ENCODE measurements at regions not wholly inside any gene's neighbourhood (a gene's known extent, or its start where the extent isn't known, plus 50 kb on each side); places are given as distances from the start of the nearest gene placed in this dataset.

DNA sequence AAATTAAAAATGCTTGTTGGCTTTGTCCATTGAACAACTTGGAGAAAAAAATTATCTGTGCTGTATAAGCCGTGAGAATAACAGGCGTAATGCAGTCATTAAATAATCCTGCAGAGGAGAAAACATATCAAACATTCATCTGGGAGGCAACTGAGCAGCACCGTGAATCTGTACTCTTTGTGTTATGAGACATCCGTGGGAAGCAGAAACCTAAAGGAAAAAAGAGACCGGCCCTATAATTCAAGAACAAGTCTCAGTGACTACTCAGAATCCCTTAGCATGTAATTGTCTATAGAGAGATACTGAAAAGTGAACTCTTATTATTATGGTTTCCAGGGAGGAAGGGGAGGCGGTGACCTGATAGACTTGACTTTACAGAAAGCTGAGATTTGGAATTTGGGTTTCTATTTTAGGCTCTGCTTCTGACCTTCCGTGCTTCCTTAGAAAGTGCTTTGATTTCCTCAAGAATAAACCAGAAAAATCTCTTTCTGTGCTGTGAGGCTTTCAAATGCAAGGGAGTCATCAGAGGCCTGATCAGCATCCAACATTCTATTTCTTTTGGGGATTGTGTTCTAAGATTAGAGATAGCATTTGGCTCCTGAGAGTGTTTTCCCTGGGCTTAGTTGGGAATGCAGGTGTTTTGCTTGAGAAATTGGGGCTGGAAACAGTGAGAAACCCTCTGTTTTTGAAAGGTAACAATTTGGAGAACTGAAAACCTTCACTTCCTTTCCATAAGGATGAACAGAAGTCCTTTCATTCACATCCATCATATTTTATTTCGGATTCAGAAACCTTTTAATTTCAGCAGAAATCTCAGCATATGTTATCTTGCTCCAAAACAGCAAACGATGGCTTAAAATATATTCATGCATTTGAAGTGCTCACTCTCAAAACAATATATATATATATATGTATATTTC is 296.7 kb downstream of the CSNK1G3 start:
- POLR2A ChIA-PET: no interaction called here
- H3K27me3 ChIP-seq (ENCODE audit: control insufficient read depth, insufficient read depth, low read length): no peaks in the 10 kb centered on the region

GRCh38 chr5:123807177-123807945 is 295.4 kb downstream of the CSNK1G3 start:
- H3K27me3 ChIP-seq (ENCODE audit: control insufficient read depth, insufficient read depth, low read length): no peaks in the 10 kb centered on the region
- no peaks in the 10 kb centered on the region for H3K36me3 ChIP-seq (ENCODE audit: control insufficient read depth, insufficient read depth, low read length)
- ChIA-PET POLR2A (no interaction called here), CTCF (no interaction called here)
- H3K4me3 ChIP-seq (ENCODE audit: low read depth, low read length): no peak overlapping the region
- no peak for TF ChIP-seq CTCF (IDR thresholded peaks at IDR 0.05; ENCODE audit: insufficient read depth, low read depth, low read length)
- no peak for DNase-seq (ENCODE audit: low read depth)

More for the DNA sequence above, 296.7 kb downstream of the CSNK1G3 start:
- DNase-seq (ENCODE audit: low read depth): no peak
- CTCF ChIA-PET: no interaction called here
- no peak for TF ChIP-seq CTCF (IDR thresholded peaks at IDR 0.05; ENCODE audit: insufficient read depth, low read depth, low read length)
- no peaks in the 10 kb centered on the region for H3K36me3 ChIP-seq (ENCODE audit: control insufficient read depth, insufficient read depth, low read length)
- H3K4me3 ChIP-seq (ENCODE audit: low read depth, low read length): no peak overlapping the region

GRCh38 chr5:123806644-123807043 is 294.7 kb downstream of the CSNK1G3 start:
- Histone ChIP-seq H3K27me3 (ENCODE audit: control insufficient read depth, insufficient read depth, low read length) (no peaks in the 10 kb centered on the region), H3K36me3 (ENCODE audit: control insufficient read depth, insufficient read depth, low read length) (no peaks in the 10 kb centered on the region), H3K4me3 (ENCODE audit: low read depth, low read length) (no peak overlapping the region)
- TF ChIP-seq CTCF (IDR thresholded peaks at IDR 0.05; ENCODE audit: insufficient read depth, low read depth, low read length): no peak
- no peak for DNase-seq (ENCODE audit: low read depth)
- ChIA-PET CTCF (no interaction called here), POLR2A (no interaction called here)

DNA sequence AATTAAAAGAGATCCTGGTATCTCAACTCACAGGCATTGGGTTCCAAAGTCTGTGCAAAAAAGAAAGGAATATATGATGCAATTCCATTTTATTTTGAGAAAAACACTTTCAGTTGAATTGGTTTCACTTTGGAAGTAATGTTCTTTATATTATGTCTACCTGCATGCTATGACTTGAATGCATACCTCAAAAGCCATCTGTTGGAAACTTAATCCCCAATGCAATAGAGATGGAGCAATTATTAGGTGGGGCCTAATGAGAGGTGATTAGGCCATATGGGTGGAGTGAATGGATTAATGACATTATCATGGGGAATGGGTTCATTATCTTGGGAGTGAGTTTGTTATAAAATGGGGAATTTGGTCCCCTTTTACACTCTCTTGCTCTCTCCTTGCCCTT is 293.3 kb downstream of the CSNK1G3 start:
- DNase-seq (ENCODE audit: low read depth): no peak
- Histone ChIP-seq H3K27me3 (ENCODE audit: control insufficient read depth, insufficient read depth, low read length) (no peaks in the 10 kb centered on the region), H3K36me3 (ENCODE audit: control insufficient read depth, insufficient read depth, low read length) (no peaks in the 10 kb centered on the region), H3K4me3 (ENCODE audit: low read depth, low read length) (no peak overlapping the region)
- no peak for TF ChIP-seq CTCF (IDR thresholded peaks at IDR 0.05; ENCODE audit: insufficient read depth, low read depth, low read length)
- ChIA-PET POLR2A (no interaction called here), CTCF (no interaction called here)

DNA sequence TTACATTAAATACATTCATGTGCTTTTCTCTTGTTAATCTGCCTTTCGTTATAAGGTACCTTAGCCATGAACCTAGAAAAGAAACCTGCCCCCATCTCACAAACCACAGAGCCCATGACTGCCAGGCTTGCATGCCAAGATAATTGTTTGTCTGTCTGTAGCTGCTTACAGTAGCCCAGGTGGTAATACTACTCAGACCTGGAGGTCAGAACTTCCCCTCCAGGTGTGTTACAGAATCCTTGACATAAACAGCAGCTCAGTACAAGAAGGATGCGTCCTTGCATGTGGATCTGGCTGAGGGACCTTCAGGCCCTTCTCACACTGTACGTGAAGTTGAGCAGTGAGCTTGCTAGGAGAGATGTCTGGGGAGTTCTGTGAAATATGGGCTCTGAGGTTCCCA is 291.4 kb downstream of the CSNK1G3 start:
- H3K4me3 ChIP-seq (ENCODE audit: low read depth, low read length): no peak overlapping the region
- no peak for TF ChIP-seq CTCF (IDR thresholded peaks at IDR 0.05; ENCODE audit: insufficient read depth, low read depth, low read length)
- no peak for DNase-seq (ENCODE audit: low read depth)
- no peaks in the 10 kb centered on the region for H3K27me3 ChIP-seq (ENCODE audit: control insufficient read depth, insufficient read depth, low read length)
- CTCF ChIA-PET: no interaction called here
- H3K36me3 ChIP-seq (ENCODE audit: control insufficient read depth, insufficient read depth, low read length): no peaks in the 10 kb centered on the region
- POLR2A ChIA-PET: no interaction called here
